ENCODE measurements at regions not wholly inside any gene's neighbourhood (a gene's known extent, or its start where the extent isn't known, plus 50 kb on each side); places are given as distances from the start of the nearest gene placed in this dataset.

GRCh38 chr18:71352618-71353017 is 1063.8 kb downstream of the SOCS6 start:
- TF ChIP-seq EZH2 (IDR thresholded peaks at IDR 0.05; ENCODE audit: borderline replicate concordance, low read depth, low read length, severe bottlenecking) = no peak
- TF ChIP-seq CTCF (IDR thresholded peaks at IDR 0.05; ENCODE audit: borderline replicate concordance, extremely low read depth, low read length, poor library complexity, severe bottlenecking) = no peak
